Endodermal cell (in vitro differentiated cells): ENCODE measurements at regions not wholly inside any gene's neighbourhood (a gene's known extent, or its start where the extent isn't known, plus 50 kb on each side); places are given as distances from the start of the nearest gene placed in this dataset.

Source experiments
- DNase-seq: peaks from one replicate; pipeline ENCODE4 v3.0.0-alpha.2; 2017
- H3K27ac ChIP-seq: 2 replicates; pipeline ENCODE4 v1.5.1; 2013; ENCODE audit warnings: mild to moderate bottlenecking, low read depth, low read length, moderate library complexity
- H3K27me3 ChIP-seq: 2 replicates; pipeline ENCODE4 v1.6.1; 2013; ENCODE audit warnings: mild to moderate bottlenecking, low read length, moderate library complexity; ENCODE audit not compliant: insufficient read depth, control insufficient read depth, poor library complexity, severe bottlenecking
- H3K36me3 ChIP-seq: 2 replicates; pipeline ENCODE4 v1.7.0; 2013; ENCODE audit warnings: mild to moderate bottlenecking, low read length, moderate library complexity; ENCODE audit not compliant: control insufficient read depth, insufficient read depth
- H3K4me1 ChIP-seq: one replicate; pipeline ENCODE4 v1.7.0; 2013; ENCODE audit warnings: low read length; ENCODE audit not compliant: control insufficient read depth, insufficient read depth
- H3K4me3 ChIP-seq: 2 replicates; pipeline ENCODE4 v1.5.1; 2013; ENCODE audit warnings: mild to moderate bottlenecking, low read length, moderate library complexity
- H3K9ac ChIP-seq: 2 replicates; pipeline ENCODE4 v1.6.1; 2013; ENCODE audit warnings: mild to moderate bottlenecking, low read length, moderate library complexity; ENCODE audit not compliant: poor library complexity, severe bottlenecking; ENCODE audit errors: extremely low read depth
- H3K9me3 ChIP-seq: 2 replicates; pipeline ENCODE4 v1.6.1; 2013; ENCODE audit warnings: mild to moderate bottlenecking, low read length, moderate library complexity; ENCODE audit not compliant: control insufficient read depth
- H3K27ac Mint-ChIP-seq: 2 replicates; pipeline ENCODE4 v1.8.0; 2020; ENCODE audit warnings: mixed read lengths
- H3K27me3 Mint-ChIP-seq: 2 replicates; pipeline ENCODE4 v1.8.0; 2021; ENCODE audit warnings: mild to moderate bottlenecking, mixed read lengths; ENCODE audit not compliant: insufficient read depth
- H3K36me3 Mint-ChIP-seq: 2 replicates; pipeline ENCODE4 v1.8.0; 2020; ENCODE audit warnings: low read depth, mixed read lengths
- H3K4me1 Mint-ChIP-seq: 2 replicates; pipeline ENCODE4 v1.8.0; 2020; ENCODE audit warnings: mixed read lengths
- H3K4me3 Mint-ChIP-seq: 2 replicates; pipeline ENCODE4 v1.8.0; 2020; ENCODE audit warnings: mild to moderate bottlenecking, moderate library complexity, mixed read lengths
- H3K9me3 Mint-ChIP-seq: 2 replicates; pipeline ENCODE4 v1.8.0; 2020; ENCODE audit warnings: mild to moderate bottlenecking, mixed read lengths
- WGBS, 2 experiments: methylation state at CpG; one replicate each; pipeline versions ENCODE4 v1.1.5 to v1.1.7; 2013; ENCODE audit warnings: missing lambda C conversion rate in 2 of 2, mixed read lengths in 1 of 2; ENCODE audit not compliant: insufficient coverage in 1 of 2, insufficient read length in 1 of 2; 5-methylcytosine and 5-hydroxymethylcytosine counted together
- TF ChIP-seq, protein P1 (sequence below): fragments of 200-600 bp; sonication (generic); conservative IDR thresholded peaks from 2 replicates; pipeline ENCODE4 v1.5.0; 2021; ENCODE audit warnings: antibody characterized with exemption, mild to moderate bottlenecking

DNA sequence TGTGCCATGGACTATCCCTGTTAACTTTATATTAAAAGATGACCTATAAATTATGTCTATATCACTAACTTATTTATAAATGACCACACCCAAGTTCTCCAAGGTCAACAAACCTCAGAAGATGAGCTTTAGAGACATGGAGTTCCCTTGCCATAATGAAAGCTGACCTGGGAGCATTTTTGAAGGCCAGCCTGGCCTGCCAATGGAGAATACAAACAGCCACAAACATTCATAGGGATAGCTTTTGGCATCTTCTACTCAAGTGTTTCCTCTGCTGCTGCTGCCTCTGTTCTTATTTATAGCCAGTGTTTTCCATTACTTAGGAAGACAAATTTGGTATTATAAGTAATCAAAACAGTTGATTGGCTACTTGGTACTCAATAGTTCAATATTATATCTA is 117.3 kb upstream of the ADAMTS19 start:
- H3K9me3 Mint-ChIP-seq = peaks cover 5% of the 10 kb centered on the region
- DNase-seq = no peak
- no peaks in the 10 kb centered on the region for H3K9me3 ChIP-seq
- H3K4me1 ChIP-seq = no peaks in the 10 kb centered on the region
- TF ChIP-seq, protein P1, sequence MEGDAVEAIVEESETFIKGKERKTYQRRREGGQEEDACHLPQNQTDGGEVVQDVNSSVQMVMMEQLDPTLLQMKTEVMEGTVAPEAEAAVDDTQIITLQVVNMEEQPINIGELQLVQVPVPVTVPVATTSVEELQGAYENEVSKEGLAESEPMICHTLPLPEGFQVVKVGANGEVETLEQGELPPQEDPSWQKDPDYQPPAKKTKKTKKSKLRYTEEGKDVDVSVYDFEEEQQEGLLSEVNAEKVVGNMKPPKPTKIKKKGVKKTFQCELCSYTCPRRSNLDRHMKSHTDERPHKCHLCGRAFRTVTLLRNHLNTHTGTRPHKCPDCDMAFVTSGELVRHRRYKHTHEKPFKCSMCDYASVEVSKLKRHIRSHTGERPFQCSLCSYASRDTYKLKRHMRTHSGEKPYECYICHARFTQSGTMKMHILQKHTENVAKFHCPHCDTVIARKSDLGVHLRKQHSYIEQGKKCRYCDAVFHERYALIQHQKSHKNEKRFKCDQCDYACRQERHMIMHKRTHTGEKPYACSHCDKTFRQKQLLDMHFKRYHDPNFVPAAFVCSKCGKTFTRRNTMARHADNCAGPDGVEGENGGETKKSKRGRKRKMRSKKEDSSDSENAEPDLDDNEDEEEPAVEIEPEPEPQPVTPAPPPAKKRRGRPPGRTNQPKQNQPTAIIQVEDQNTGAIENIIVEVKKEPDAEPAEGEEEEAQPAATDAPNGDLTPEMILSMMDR = no peak
- H3K36me3 Mint-ChIP-seq = no peaks in the 10 kb centered on the region
- no peak overlapping the region for H3K9ac ChIP-seq
- H3K4me1 Mint-ChIP-seq = peaks cover 3% of the 10 kb centered on the region
- H3K4me3 ChIP-seq = no peak overlapping the region
- H3K27me3 Mint-ChIP-seq = no peaks in the 10 kb centered on the region
- no peak overlapping the region for H3K27ac ChIP-seq
- no peaks in the 10 kb centered on the region for H3K27me3 ChIP-seq
- no peaks in the 10 kb centered on the region for H3K36me3 ChIP-seq
- no peak overlapping the region for H3K27ac Mint-ChIP-seq
- H3K4me3 Mint-ChIP-seq = no peak overlapping the region

DNA sequence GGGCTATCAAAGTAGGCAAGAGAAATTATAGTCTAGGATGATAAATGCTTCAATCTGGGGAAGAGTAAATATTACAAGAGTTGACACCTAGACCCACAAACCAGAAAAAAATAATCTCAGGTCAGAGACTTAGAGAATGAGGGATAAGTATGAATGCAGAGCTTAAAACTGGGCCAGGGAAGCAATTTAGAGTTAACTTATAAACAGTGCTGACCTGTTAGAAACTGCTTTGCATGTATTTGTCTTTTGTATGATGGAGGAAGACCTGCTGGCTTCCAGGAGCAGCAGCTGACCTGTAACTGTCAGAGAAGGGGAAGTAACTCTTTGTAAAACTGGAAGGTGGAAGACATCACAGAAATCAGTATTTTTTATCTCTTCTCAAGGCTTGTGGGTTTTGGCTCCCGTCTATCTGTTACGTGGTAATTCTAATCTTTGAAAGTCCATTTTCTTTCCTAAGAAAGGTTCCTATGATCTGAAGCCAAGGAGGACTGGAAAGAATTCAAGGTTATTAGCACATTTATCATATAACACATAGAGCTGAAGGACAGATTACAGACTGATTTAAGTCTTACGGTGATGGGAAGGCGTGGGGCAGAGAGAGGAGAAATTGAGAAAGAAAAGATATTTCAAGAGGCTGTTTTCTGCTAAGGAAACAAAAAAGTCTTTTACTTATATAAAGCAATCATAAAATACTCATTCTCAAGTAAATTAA is 114.7 kb upstream of the ADAMTS19 start:
- no peak overlapping the region for H3K4me3 ChIP-seq
- H3K9ac ChIP-seq = no peak overlapping the region
- peaks cover 12% of the 10 kb centered on the region for H3K9me3 Mint-ChIP-seq
- no peak for DNase-seq
- TF ChIP-seq, protein P1 = no peak
- no peaks in the 10 kb centered on the region for H3K36me3 ChIP-seq
- no peaks in the 10 kb centered on the region for H3K9me3 ChIP-seq
- H3K27me3 ChIP-seq = no peaks in the 10 kb centered on the region
- H3K4me3 Mint-ChIP-seq = no peak overlapping the region
- H3K27me3 Mint-ChIP-seq = no peaks in the 10 kb centered on the region
- H3K27ac Mint-ChIP-seq = no peak overlapping the region
- no peaks in the 10 kb centered on the region for H3K4me1 ChIP-seq
- 57% methylated on average over 3 of the region's 4 CpGs; no CpG with 5 or more reads in 1 of the 2 experiments for WGBS, 2 experiments
- H3K27ac ChIP-seq = no peak overlapping the region
- H3K36me3 Mint-ChIP-seq = no peaks in the 10 kb centered on the region
- H3K4me1 Mint-ChIP-seq = no peaks in the 10 kb centered on the region

DNA sequence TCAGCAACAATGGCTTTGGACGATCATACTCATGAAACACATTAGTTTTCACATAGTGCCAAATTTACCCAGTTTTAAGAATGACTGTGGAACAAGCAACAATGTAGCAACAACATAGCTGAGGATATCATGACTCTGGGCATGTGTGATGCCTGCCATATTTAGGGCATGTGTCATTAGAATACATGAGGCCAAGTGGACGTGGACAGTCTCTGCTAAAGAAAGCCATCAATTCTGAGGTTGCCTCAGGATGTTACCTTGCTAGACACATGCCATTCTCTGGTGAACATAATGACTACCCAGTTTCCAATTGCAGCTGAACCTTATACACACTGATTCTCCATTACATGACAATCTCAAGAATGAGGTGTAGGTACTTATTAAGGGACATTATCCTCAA is 103.3 kb upstream of the ADAMTS19 start:
- Mint-ChIP-seq H3K4me1 (peaks cover 7% of the 10 kb centered on the region), H3K27me3 (no peaks in the 10 kb centered on the region), H3K27ac (no peak overlapping the region), H3K4me3 (no peak overlapping the region), H3K9me3 (no peaks in the 10 kb centered on the region), H3K36me3 (no peaks in the 10 kb centered on the region)
- TF ChIP-seq, protein P1 = no peak
- H3K27me3 ChIP-seq = no peaks in the 10 kb centered on the region
- H3K4me1 ChIP-seq = no peaks in the 10 kb centered on the region
- H3K4me3 ChIP-seq = no peak overlapping the region
- H3K27ac ChIP-seq = no peak overlapping the region
- WGBS, 2 experiments = 42 to 44% methylated on average over 2 of the region's 2 CpGs
- DNase-seq = no peak
- H3K36me3 ChIP-seq = no peaks in the 10 kb centered on the region
- H3K9me3 ChIP-seq = no peaks in the 10 kb centered on the region
- H3K9ac ChIP-seq = no peak overlapping the region
